ENCODE measurements at regions not wholly inside any gene's neighbourhood (a gene's known extent, or its start where the extent isn't known, plus 50 kb on each side); places are given as distances from the start of the nearest gene placed in this dataset.

GRCh38 chr9:29656641-29657406 lies 2083.5 kb upstream of the C9orf72 start:
- no peak for DNase-seq

- DNase-seq: no peak
Observed at GRCh38 chr9:29657821-29658220, 2084.5 kb upstream of the C9orf72 start.

GRCh38 chr9:29659014-29659413 lies 2085.7 kb upstream of the C9orf72 start:
- DNase-seq: no peak

- no peak for DNase-seq
Observed at GRCh38 chr9:29659736-29660135, 2086.5 kb upstream of the C9orf72 start.

GRCh38 chr9:29668732-29669131 lies 2095.5 kb upstream of the C9orf72 start:
- no peak for DNase-seq

- no peak for DNase-seq
Observed at GRCh38 chr9:29669613-29670012, 2096.3 kb upstream of the C9orf72 start.

GRCh38 chr9:29685531-29685930 lies 2112.2 kb upstream of the C9orf72 start:
- DNase-seq: no peak

- no peak for DNase-seq
Observed at GRCh38 chr9:29691145-29691544, 2117.9 kb upstream of the C9orf72 start.

- no peak for DNase-seq
Observed at GRCh38 chr9:29691758-29692407, 2118.6 kb upstream of the C9orf72 start.

- DNase-seq: no peak
Observed at GRCh38 chr9:29697011-29697410, 2123.7 kb upstream of the C9orf72 start.

- no peak for DNase-seq
Observed at GRCh38 chr9:29701559-29701958, 2128.3 kb upstream of the C9orf72 start.

- no peak for DNase-seq
Observed at GRCh38 chr9:29701971-29702370, 2128.7 kb upstream of the C9orf72 start.

GRCh38 chr9:29714860-29715259 lies 2141.6 kb upstream of the C9orf72 start:
- no peak for DNase-seq

- no peak for DNase-seq
Observed at GRCh38 chr9:29717631-29718030, 2144.3 kb upstream of the C9orf72 start.

GRCh38 chr9:29730163-29730562 lies 2156.9 kb upstream of the C9orf72 start:
- no peak for DNase-seq

- no peak for DNase-seq
Observed at GRCh38 chr9:29740518-29740917, 2167.2 kb upstream of the C9orf72 start.

GRCh38 chr9:29741169-29741568 lies 2167.9 kb upstream of the C9orf72 start:
- DNase-seq: no peak

GRCh38 chr9:29750062-29750461 lies 2176.8 kb upstream of the C9orf72 start:
- no peak for DNase-seq

- no peak for DNase-seq
Observed at GRCh38 chr9:29751226-29751625, 2177.9 kb upstream of the C9orf72 start.

- DNase-seq: no peak
Observed at GRCh38 chr9:29753638-29754037, 2180.4 kb upstream of the C9orf72 start.

- no peak for DNase-seq
Observed at GRCh38 chr9:29769019-29769418, 2195.7 kb upstream of the C9orf72 start.

- no peak for DNase-seq
Observed at GRCh38 chr9:29773676-29774075, 2200.4 kb upstream of the C9orf72 start.

- no peak for DNase-seq
Observed at GRCh38 chr9:29775491-29775890, 2202.2 kb upstream of the C9orf72 start.

- DNase-seq: no peak
Observed at GRCh38 chr9:29778281-29778849, 2205.1 kb upstream of the C9orf72 start.
